ENCODE measurements at regions not wholly inside any gene's neighbourhood (a gene's known extent, or its start where the extent isn't known, plus 50 kb on each side); places are given as distances from the start of the nearest gene placed in this dataset.

DNA sequence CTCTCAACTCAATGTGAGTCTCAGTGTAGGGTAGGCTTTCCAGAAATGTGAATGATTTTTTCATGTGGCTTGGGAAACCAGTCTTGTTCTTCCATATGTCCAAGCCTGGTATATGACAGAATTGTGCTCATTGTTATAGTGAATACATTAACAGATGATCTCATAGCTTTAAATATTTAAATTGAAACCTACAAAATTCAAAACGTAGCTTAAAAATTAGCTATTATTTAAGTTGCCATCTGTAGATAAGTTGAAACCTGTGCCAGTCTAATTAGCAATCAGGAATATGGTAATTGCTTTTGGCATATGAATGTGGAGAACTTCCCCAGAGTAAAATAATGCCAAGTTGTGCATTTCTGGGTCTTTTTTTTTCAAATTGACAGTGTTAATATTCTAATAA is 891.6 kb upstream of the SEL1L start:
- DNase-seq (ENCODE audit: low read depth, low spot score): no peak

DNA sequence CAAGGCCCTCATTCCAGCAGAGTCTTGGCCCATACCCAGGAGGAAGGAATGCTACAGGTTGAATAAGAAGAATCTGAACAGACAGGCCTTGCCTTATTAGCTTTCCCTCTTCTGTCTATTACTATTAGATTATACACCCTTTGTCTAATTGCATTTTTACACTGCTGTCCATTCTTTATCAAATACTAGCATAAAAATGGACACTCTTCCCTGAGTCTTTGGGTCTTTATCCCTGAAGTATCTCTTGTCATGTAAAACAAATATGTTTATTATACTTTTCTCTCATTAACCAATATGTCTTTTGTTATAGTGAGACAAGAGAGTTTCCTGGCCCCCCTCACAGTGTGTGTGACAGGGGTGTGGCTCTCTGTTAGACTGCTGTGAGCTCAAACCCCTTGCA is 897.4 kb upstream of the SEL1L start:
- peak; percentile 11 for DNase-seq (ENCODE audit: low read depth, low spot score)

- DNase-seq (ENCODE audit: low read depth, low spot score): peak; percentile 47
Observed at GRCh38 chr14:82432301-82433105, 898.9 kb upstream of the SEL1L start.

DNA sequence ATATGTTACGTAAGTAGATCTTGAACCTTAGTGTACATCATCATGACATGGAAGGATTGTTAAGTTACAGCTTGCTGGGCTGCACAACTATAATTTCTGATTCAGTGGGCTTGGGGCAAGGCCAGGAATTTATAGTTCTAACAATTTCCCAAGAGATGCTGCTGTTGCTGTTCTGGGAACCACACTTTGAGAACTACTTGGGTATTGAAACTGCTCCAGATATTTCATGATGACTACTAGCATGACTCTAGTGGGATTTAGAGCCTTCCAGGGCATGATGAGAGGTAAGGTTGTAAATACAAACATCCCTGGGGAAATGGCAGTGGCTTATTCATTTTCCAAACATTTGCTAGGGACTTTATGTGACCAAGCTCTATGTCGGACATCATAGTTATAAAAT is 904.8 kb upstream of the SEL1L start:
- no peak for DNase-seq (ENCODE audit: low read depth, low spot score)

DNA sequence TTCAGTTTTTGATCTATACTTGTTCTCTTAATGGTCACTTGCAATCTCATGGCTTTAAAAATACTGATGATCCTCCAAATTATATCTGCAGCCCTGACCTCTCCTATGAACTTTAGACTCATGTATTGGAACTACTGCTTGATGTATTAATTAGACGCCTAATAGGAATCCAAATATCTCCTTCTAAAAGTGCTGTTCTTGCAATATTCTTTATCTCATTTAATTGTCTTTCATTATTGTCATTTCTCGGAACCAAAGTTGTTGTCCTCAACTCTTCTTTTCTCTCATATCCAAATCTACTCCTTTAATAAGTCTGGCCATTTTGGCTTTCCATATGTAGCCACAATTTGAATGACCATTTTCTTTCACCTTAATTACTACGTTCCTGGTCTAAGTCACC is 907.6 kb upstream of the SEL1L start:
- DNase-seq (ENCODE audit: low read depth, low spot score): no peak

DNA sequence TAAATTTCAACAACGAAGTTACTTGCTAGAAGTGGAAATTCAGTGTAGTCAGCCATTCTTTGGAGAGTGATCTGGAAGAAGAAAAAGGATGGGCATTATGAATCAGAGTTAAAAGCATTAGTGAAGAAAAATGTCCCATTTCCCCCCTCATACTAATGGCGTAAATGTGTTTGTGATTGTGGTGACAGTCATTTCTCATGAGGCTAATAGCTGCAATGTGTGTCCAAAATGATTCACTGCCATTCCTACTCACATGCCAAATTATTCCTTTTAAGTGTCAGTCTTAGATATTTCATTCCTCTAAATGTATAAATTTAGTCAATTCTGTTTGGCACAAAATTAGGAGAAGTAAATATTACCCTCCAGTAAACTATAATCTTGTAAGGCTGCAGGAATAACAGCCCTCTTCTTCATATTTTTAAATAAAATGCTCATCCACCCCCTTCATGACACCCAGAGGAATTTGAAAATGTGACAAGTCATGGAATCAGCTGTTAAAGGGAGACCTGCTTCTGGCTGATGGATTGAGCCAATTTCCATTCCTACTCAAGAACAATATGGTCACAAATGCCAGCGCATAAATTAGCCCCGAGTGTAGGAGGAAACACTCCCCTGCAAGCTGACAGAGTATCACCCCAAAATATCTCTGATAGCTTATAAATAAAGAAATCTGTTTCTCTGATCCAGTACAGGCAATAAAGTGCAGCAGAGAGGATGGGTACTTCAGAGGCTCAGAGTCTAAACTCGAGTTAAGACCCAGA is 912.3 kb upstream of the SEL1L start:
- DNase-seq (ENCODE audit: low read depth, low spot score): no peak

DNA sequence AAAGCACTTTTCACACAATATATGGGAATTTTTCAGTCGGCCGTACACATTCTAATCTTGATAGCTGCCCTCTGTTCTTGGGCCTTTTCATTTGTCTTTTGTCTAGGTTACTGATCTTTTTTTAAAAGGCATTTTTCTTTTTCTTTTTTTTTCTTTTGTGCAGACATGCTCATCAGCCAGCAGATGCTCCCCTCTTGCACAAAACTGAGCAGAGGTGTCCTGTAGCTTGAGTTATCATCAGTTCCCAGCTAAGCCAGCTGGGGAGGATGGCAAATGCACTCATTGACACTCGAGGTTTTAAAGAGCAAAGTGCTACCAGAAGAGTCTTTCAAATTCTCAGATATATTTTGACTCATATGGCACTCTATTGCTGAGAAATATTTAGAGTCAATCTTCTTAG is 913.9 kb upstream of the SEL1L start:
- DNase-seq (ENCODE audit: low read depth, low spot score): no peak

GRCh38 chr14:82449926-82450468 is 916.3 kb upstream of the SEL1L start:
- no peak for DNase-seq (ENCODE audit: low read depth, low spot score)

DNA sequence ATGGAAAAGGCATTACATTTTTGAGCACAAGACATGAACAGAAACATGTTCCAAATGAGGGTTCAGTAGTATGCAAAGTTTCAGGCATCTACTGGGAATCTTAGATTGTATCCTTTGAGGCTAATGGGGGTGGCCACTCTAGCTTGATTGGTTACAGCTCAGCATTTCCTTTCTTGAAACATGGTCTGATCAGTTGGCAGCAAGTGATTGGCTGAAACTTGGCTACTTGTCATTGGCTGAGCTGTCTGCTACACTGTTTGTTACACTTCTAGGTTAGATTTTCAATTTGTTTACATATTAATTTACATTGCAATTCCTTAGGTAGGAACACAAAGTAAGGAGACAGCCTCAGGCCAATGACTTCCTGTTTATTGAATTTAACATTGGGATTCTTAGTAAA is 918.0 kb upstream of the SEL1L start:
- DNase-seq (ENCODE audit: low read depth, low spot score): no peak

DNA sequence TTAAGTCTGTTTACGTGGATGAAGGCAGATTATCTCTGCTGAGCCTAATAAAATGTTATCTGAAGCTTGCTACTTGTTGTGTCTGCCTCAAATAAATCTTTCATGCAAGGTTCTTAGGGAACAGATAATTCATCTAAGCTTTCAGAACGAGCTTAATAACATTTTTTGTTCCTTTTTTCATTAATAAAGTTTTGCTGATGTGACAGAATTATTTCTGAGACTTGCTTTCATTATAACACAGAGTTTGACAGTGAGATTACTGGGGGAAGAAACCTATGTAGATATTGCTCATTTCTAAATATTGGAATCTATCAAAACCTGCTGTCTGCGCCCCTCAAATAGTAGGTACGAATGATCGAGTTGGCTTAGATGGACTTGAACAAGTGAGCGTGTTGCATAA is 948.7 kb upstream of the SEL1L start:
- no peak for DNase-seq (ENCODE audit: low read depth, low spot score)

GRCh38 chr14:82488473-82488872 is 954.8 kb upstream of the SEL1L start:
- DNase-seq (ENCODE audit: low read depth, low spot score): no peak

GRCh38 chr14:82490397-82490796 is 956.7 kb upstream of the SEL1L start:
- no peak for DNase-seq (ENCODE audit: low read depth, low spot score)

- DNase-seq (ENCODE audit: low read depth, low spot score): no peak
Observed at GRCh38 chr14:82492157-82492556, 958.5 kb upstream of the SEL1L start.

- DNase-seq (ENCODE audit: low read depth, low spot score): peak; percentile 18
Observed at GRCh38 chr14:82500222-82500621, 966.6 kb upstream of the SEL1L start.

DNA sequence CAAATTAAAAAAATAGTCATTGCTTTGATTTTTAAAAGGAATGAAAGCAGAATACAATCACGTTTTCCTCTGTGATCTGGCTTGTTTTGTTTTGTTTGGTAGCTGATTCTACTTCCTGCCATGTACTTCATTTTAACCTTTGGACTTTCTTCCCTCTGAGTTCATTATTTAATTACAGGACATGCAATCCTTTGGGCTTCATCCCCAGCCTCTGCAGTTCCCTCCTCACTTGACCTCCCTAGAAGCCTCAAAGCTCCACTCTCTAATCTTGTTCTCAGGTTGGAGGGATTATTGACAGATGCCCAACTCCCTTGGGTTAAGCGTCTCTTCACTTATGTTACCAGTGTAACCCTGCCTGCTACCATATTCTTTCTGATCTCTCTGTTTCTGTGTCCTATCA is 967.9 kb upstream of the SEL1L start:
- DNase-seq (ENCODE audit: low read depth, low spot score): no peak

GRCh38 chr14:82502043-82502442 is 968.4 kb upstream of the SEL1L start:
- DNase-seq (ENCODE audit: low read depth, low spot score): no peak

GRCh38 chr14:82504894-82505293 is 971.2 kb upstream of the SEL1L start:
- no peak for DNase-seq (ENCODE audit: low read depth, low spot score)

DNA sequence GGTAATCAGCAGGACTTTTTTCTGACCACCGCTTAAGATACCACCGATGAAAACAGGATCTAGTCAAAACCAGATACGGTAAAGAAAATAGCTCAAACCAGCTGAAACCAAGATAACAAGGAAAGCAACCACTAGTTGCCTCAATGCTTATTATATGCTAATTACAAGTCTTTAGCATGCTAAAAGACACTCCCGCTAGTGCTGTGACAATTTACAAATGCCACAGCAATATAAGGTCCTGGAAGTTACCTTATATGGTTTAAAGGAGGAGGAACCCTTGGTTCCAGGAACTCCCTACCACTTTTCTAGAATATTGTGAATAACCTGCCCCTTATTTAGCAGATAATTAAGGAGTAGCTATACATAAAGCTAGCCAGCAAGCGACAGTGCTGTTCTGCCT is 976.4 kb upstream of the SEL1L start:
- no peak for DNase-seq (ENCODE audit: low read depth, low spot score)

DNA sequence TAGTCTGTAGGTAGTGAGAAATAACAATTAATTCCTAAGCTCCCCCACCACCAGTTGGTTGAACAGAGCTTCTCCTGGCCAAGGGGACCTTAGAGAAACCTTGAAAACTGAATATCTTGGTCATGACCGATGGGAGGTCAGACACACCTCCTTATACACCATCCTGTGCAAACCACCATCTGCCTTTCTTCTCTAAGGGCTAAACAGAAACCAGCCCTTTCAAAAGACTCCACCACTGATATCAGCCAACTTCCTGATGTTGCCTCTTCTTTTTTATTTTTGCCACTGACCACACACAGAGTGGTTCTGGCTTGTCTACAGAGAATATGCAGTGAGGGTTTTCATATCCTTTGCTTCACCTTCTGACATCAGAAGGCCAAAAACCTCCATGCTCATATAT is 977.7 kb upstream of the SEL1L start:
- no peak for DNase-seq (ENCODE audit: low read depth, low spot score)

DNA sequence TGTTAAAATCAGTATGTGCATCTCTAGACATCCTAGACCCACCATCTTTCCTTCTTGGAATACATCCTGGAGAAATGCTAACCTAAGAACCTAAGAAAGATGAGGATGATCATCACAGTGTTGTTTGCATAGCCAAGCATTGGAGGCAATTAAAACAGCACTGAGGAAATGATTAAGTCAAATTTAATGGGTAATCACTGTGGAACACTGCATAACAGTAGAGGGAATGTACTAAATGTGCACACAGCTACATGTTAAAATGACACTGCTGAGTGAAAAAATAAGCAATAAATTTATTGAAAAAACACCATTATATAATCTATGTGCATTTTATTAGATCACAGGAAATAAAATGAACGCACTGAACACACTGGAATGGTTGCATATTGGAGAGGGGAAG is 987.1 kb upstream of the SEL1L start:
- DNase-seq (ENCODE audit: low read depth, low spot score): no peak

DNA sequence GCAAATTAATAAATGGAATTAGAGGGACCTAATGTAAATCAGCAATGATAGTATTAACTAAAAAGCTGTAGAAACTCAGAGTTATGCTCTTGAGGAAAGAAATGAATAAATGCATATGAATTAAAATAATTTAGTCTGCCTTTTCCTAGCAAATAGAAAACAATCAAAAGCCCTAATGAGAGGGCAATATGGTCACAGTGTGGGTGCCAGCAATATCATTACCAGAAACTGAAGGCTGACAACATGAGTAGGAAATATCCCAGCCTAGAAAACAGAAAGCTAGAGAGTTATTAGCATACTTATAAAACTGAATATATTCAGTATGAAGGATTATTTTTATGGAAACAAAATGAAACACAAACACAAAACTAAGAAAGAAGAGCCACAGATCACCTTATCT is 987.5 kb upstream of the SEL1L start:
- DNase-seq (ENCODE audit: low read depth, low spot score): no peak

DNA sequence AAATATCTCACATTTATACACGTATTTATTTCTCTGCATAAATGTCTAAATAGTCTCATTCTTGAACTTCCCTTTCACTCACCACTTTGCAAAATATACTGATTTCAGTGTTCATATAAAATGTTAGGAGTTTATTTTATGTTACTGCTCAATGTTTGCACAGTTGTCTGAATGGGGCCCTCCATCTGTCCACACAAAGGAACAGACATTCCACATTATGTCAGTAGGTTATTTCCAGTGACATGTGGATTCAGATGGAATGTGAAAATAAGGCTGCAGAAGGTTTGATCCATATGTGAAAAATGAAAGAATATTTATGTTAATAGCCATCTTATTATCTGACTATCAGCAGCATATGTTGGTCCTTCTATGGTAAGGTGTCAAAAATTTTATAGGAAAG is 994.4 kb upstream of the SEL1L start:
- DNase-seq (ENCODE audit: low read depth, low spot score): no peak

- no peak for DNase-seq (ENCODE audit: low read depth, low spot score)
Observed at GRCh38 chr14:82533351-82533750, 999.7 kb upstream of the SEL1L start.

All from astrocyte of the hippocampus (primary cell).